Stimulated activated effector memory CD8-positive, alpha-beta T cell treated with anti-CD3 and anti-CD28 coated beads, Interleukin-12 subunit alpha, Interleukin-12 subunit beta, amount 100 ng/mL, for 72 hours (primary cell): ENCODE measurements at regions not wholly inside any gene's neighbourhood (a gene's known extent, or its start where the extent isn't known, plus 50 kb on each side); places are given as distances from the start of the nearest gene placed in this dataset.
A peak's percentile ranks its signal among the peaks of the same experiment; 100 is the strongest.
"Not testable (repeated sequence)": the region's sequence is repeated elsewhere in the genome, so short reads cannot be mapped to it uniquely, and the experiment has no call there.

Source experiments
- ATAC-seq: fragments of 150-1000 bp; cut with Tn5 transposase; 2 replicates; pipeline ENCODE4 v1.10.0; 2021
- DNase-seq, 2 donors: peaks; one replicate each; pipeline ENCODE4 v3.0.0; 2021 to 2022; ENCODE audit warnings: low spot score in 2 of 2
- H3K27ac Mint-ChIP-seq: one replicate; pipeline ENCODE4 v1.8.0; 2022; ENCODE audit warnings: mild to moderate bottlenecking, mixed read lengths
- H3K36me3 Mint-ChIP-seq: one replicate; pipeline ENCODE4 v1.8.0; 2022; ENCODE audit warnings: mild to moderate bottlenecking, mixed read lengths
- H3K4me1 Mint-ChIP-seq: one replicate; pipeline ENCODE4 v1.8.0; 2022; ENCODE audit warnings: mixed read lengths
- H3K4me3 Mint-ChIP-seq: one replicate; pipeline ENCODE4 v1.8.0; 2022; ENCODE audit warnings: mild to moderate bottlenecking, mixed read lengths
- H3K9me3 Mint-ChIP-seq: one replicate; pipeline ENCODE4 v1.8.0; 2022; ENCODE audit warnings: mixed read lengths

- H3K4me3 Mint-ChIP-seq: no peak overlapping the region
- H3K36me3 Mint-ChIP-seq: peaks cover 15% of the 10 kb centered on the region
- no peak overlapping the region for H3K27ac Mint-ChIP-seq
- DNase-seq (no peak), ATAC-seq (no peak)
- peaks cover 21% of the 10 kb centered on the region for H3K4me1 Mint-ChIP-seq
- H3K9me3 Mint-ChIP-seq: no peaks in the 10 kb centered on the region
These were observed 155.3 kb downstream of the ADSS2 start for GRCh38 chr1:244296447-244296846.

GRCh38 chr1:244297087-244297486 is 154.6 kb downstream of the ADSS2 start:
- Mint-ChIP-seq H3K9me3 (no peaks in the 10 kb centered on the region), H3K4me1 (peaks cover 15% of the 10 kb centered on the region), H3K4me3 (no peak overlapping the region), H3K27ac (no peak overlapping the region), H3K36me3 (peaks cover 15% of the 10 kb centered on the region)
- ATAC-seq: no peak
- no peak for DNase-seq

- peaks cover 15% of the 10 kb centered on the region for H3K4me1 Mint-ChIP-seq
- H3K36me3 Mint-ChIP-seq: peaks cover 15% of the 10 kb centered on the region
- DNase-seq (no peak), ATAC-seq (no peak)
- no peaks in the 10 kb centered on the region for H3K9me3 Mint-ChIP-seq
- no peak overlapping the region for H3K4me3 Mint-ChIP-seq
- no peak overlapping the region for H3K27ac Mint-ChIP-seq
These were observed 154.1 kb downstream of the ADSS2 start for GRCh38 chr1:244297616-244298015.

GRCh38 chr1:244300029-244300375 is 151.7 kb downstream of the ADSS2 start:
- not testable (repeated sequence) for DNase-seq, H3K9me3 Mint-ChIP-seq, ATAC-seq
- peaks cover 31% of the 10 kb centered on the region for H3K4me1 Mint-ChIP-seq
- peak overlapping the region; percentile 93 for H3K27ac Mint-ChIP-seq
- H3K36me3 Mint-ChIP-seq: peaks cover 15% of the 10 kb centered on the region
- peak overlapping the region; percentile 72 for H3K4me3 Mint-ChIP-seq

GRCh38 chr1:244301595-244302130 is 150.0 kb downstream of the ADSS2 start:
- Mint-ChIP-seq H3K4me3 (no peak overlapping the region), H3K36me3 (peaks cover 6% of the 10 kb centered on the region), H3K27ac (peak overlapping the region; percentile 2), H3K4me1 (peaks cover 30% of the 10 kb centered on the region), H3K9me3 (no peaks in the 10 kb centered on the region)
- no peak for DNase-seq
- no peak for ATAC-seq

GRCh38 chr1:244302876-244303609 is 148.7 kb downstream of the ADSS2 start:
- Mint-ChIP-seq H3K27ac (no peak overlapping the region), H3K36me3 (peaks cover 5% of the 10 kb centered on the region), H3K4me3 (no peak overlapping the region), H3K4me1 (peaks cover 29% of the 10 kb centered on the region), H3K9me3 (peaks cover 2% of the 10 kb centered on the region)
- no peak for DNase-seq
- ATAC-seq: no peak

GRCh38 chr1:244303610-244303969 is 148.1 kb downstream of the ADSS2 start:
- Mint-ChIP-seq H3K9me3 (peaks cover 2% of the 10 kb centered on the region), H3K4me3 (no peak overlapping the region), H3K4me1 (peaks cover 29% of the 10 kb centered on the region), H3K27ac (peak overlapping the region; percentile 38), H3K36me3 (peaks cover 5% of the 10 kb centered on the region)
- no peak for ATAC-seq
- DNase-seq: no peak

GRCh38 chr1:244304156-244304555 is 147.6 kb downstream of the ADSS2 start:
- Mint-ChIP-seq H3K9me3 (peaks cover 2% of the 10 kb centered on the region), H3K4me3 (no peak overlapping the region), H3K4me1 (peaks cover 27% of the 10 kb centered on the region), H3K36me3 (peaks cover 5% of the 10 kb centered on the region), H3K27ac (peak overlapping the region; percentile 72)
- ATAC-seq: no peak
- no peak for DNase-seq

- Mint-ChIP-seq H3K4me1 (peaks cover 22% of the 10 kb centered on the region), H3K9me3 (peaks cover 2% of the 10 kb centered on the region), H3K36me3 (no peaks in the 10 kb centered on the region), H3K27ac (peak overlapping the region; percentile 72), H3K4me3 (no peak overlapping the region)
- no peak for ATAC-seq
- no peak for DNase-seq
These were observed 147.1 kb downstream of the ADSS2 start for GRCh38 chr1:244304656-244305055.

GRCh38 chr1:244305776-244306341 is 145.8 kb downstream of the ADSS2 start:
- H3K27ac Mint-ChIP-seq: no peak overlapping the region
- peaks cover 2% of the 10 kb centered on the region for H3K9me3 Mint-ChIP-seq
- ATAC-seq: no peak
- no peak for DNase-seq
- H3K4me3 Mint-ChIP-seq: no peak overlapping the region
- H3K36me3 Mint-ChIP-seq: peaks cover 1% of the 10 kb centered on the region
- H3K4me1 Mint-ChIP-seq: peaks cover 23% of the 10 kb centered on the region

GRCh38 chr1:244306544-244306943 is 145.2 kb downstream of the ADSS2 start:
- DNase-seq: no peak
- H3K27ac Mint-ChIP-seq: no peak overlapping the region
- no peak for ATAC-seq
- no peak overlapping the region for H3K4me3 Mint-ChIP-seq
- H3K9me3 Mint-ChIP-seq: peaks cover 5% of the 10 kb centered on the region
- peaks cover 8% of the 10 kb centered on the region for H3K36me3 Mint-ChIP-seq
- peaks cover 28% of the 10 kb centered on the region for H3K4me1 Mint-ChIP-seq

GRCh38 chr1:244309191-244309590 is 142.5 kb downstream of the ADSS2 start:
- H3K27ac Mint-ChIP-seq, ATAC-seq, H3K4me3 Mint-ChIP-seq, DNase-seq, H3K9me3 Mint-ChIP-seq: not testable (repeated sequence)
- peaks cover 28% of the 10 kb centered on the region for H3K36me3 Mint-ChIP-seq
- H3K4me1 Mint-ChIP-seq: peaks cover 20% of the 10 kb centered on the region

GRCh38 chr1:244311784-244312532 is 139.8 kb downstream of the ADSS2 start:
- no peak overlapping the region for H3K4me3 Mint-ChIP-seq
- no peak overlapping the region for H3K27ac Mint-ChIP-seq
- no peak for ATAC-seq
- DNase-seq: no peak
- peaks cover 5% of the 10 kb centered on the region for H3K9me3 Mint-ChIP-seq
- peaks cover 43% of the 10 kb centered on the region for H3K36me3 Mint-ChIP-seq
- peaks cover 30% of the 10 kb centered on the region for H3K4me1 Mint-ChIP-seq

GRCh38 chr1:244313346-244313745 is 138.4 kb downstream of the ADSS2 start:
- Mint-ChIP-seq H3K4me3 (no peak overlapping the region), H3K9me3 (peaks cover 2% of the 10 kb centered on the region), H3K4me1 (peaks cover 34% of the 10 kb centered on the region), H3K36me3 (peaks cover 53% of the 10 kb centered on the region), H3K27ac (no peak overlapping the region)
- DNase-seq: no peak
- ATAC-seq: no peak

GRCh38 chr1:244314921-244315559 is 136.7 kb downstream of the ADSS2 start:
- Mint-ChIP-seq H3K36me3 (peaks cover 68% of the 10 kb centered on the region), H3K9me3 (peaks cover 2% of the 10 kb centered on the region), H3K27ac (peak overlapping the region; percentile 15), H3K4me3 (no peak overlapping the region), H3K4me1 (peaks cover 50% of the 10 kb centered on the region)
- no peak for DNase-seq
- ATAC-seq: no peak
